ENCODE measurements at regions not wholly inside any gene's neighbourhood (a gene's known extent, or its start where the extent isn't known, plus 50 kb on each side); places are given as distances from the start of the nearest gene placed in this dataset.

GRCh38 chr20:12305188-12305950 is 387.7 kb downstream of the BTBD3 start:
- H3K27me3 ChIP-seq = no peaks in the 10 kb centered on the region
- H3K27ac ChIP-seq = no peak overlapping the region
- no peak overlapping the region for H3K4me3 ChIP-seq (replicated peaks in 1 of 3)
- no peaks in the 10 kb centered on the region for H3K36me3 ChIP-seq
- WGBS, 2 donors = 69 to 72% methylated on average over 9 of the region's 9 CpGs
- TF ChIP-seq POLR2A (IDR thresholded peaks at IDR 0.05) = no peak
- TF ChIP-seq CTCF (IDR thresholded peaks at IDR 0.05) = no peak
- intact Hi-C loops (cut with DNase I) = no loop called here
- H3K9me3 ChIP-seq = no peaks in the 10 kb centered on the region
- DNase-seq = no peak
- H3K4me1 ChIP-seq = no peaks in the 10 kb centered on the region

DNA sequence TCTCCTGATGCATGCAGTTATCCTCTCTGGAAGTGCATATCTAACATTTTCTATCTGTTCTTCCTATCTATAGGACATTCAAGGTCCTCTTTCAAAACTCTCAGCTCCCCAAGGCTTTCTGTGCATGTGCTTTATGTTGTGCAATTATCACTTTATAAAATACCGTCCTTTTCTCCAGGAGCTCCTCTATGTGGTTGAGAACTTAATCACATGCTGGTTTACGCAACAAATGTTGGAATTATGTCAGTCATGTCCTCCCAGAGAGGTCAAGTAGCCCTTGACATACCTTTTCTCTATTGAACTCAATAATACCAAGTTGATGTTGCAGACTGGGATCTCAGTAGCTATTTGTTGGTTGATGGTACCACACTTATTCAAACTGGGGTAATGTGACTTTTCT is 388.4 kb downstream of the BTBD3 start:
- no peak overlapping the region for H3K27ac ChIP-seq

DNA sequence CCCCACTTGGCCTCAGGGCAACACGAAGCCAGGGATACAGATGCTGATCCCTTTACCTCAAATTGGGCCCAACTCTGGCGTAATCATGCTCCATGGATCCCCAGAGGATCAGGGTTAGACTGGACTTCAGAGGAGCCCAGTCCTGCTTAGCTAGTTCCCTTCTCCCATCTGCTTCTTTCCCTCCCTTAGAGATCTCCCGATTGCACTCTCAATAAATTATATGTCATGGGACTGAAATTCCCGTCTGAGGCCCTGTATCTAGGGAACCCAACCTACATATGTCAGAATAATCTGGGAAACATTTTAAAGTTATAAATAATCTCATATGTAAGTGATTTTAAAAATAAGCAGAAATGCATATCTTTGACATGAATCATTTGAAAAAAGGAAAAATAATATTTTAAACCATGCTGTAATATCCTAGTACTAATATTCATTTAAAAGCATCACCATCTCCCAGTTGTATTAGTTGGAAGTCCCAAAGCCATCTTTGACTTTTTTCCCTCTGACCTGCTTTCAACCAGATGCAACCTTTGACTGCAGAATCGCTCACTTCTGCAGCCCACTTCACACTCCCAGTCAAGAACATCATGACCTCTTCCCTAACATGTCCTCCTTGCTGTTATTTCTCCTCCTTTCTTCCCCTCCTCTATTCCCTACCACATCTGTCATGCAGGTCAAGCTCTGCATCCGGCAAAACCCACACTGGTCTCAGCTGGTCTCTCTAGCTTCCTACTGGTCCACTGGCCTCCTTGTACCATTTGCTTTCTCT is 393.6 kb downstream of the BTBD3 start:
- H3K27me3 ChIP-seq = no peaks in the 10 kb centered on the region
- no peaks in the 10 kb centered on the region for H3K9me3 ChIP-seq
- no peaks in the 10 kb centered on the region for H3K4me1 ChIP-seq
- no peak overlapping the region for H3K27ac ChIP-seq
- no peak for TF ChIP-seq POLR2A (IDR thresholded peaks at IDR 0.05)
- no peak for TF ChIP-seq CTCF (IDR thresholded peaks at IDR 0.05)
- H3K36me3 ChIP-seq = no peaks in the 10 kb centered on the region
- intact Hi-C loops (cut with DNase I) = no loop called here
- no peak overlapping the region for H3K4me3 ChIP-seq (replicated peaks in 1 of 3)
- no peak for DNase-seq
- 80 to 82% methylated on average over 6 of the region's 6 CpGs for WGBS, 2 donors

More for the DNA sequence above, 388.4 kb downstream of the BTBD3 start:
- DNase-seq = no peak
- Histone ChIP-seq H3K27me3 (no peaks in the 10 kb centered on the region), H3K4me1 (no peaks in the 10 kb centered on the region), H3K9me3 (no peaks in the 10 kb centered on the region), H3K4me3 (replicated peaks in 1 of 3) (no peak overlapping the region), H3K36me3 (no peaks in the 10 kb centered on the region)
- 59 to 61% methylated on average over 2 of the region's 2 CpGs for WGBS, 2 donors
- intact Hi-C loops (cut with DNase I) = no loop called here
- TF ChIP-seq POLR2A (IDR thresholded peaks at IDR 0.05) (no peak), CTCF (IDR thresholded peaks at IDR 0.05) (no peak)

- Histone ChIP-seq H3K4me1 (no peaks in the 10 kb centered on the region), H3K4me3 (replicated peaks in 1 of 3) (no peak overlapping the region), H3K27ac (no peak overlapping the region), H3K27me3 (no peaks in the 10 kb centered on the region), H3K9me3 (no peaks in the 10 kb centered on the region), H3K36me3 (no peaks in the 10 kb centered on the region)
- no peak for TF ChIP-seq POLR2A (IDR thresholded peaks at IDR 0.05)
- no peak for TF ChIP-seq CTCF (IDR thresholded peaks at IDR 0.05)
- intact Hi-C loops (cut with DNase I) = no loop called here
- 65 to 73% methylated on average over 1 of the region's 1 CpG for WGBS, 2 donors
- DNase-seq = no peak
These were observed 398.0 kb downstream of the BTBD3 start for GRCh38 chr20:12315652-12316051.

DNA sequence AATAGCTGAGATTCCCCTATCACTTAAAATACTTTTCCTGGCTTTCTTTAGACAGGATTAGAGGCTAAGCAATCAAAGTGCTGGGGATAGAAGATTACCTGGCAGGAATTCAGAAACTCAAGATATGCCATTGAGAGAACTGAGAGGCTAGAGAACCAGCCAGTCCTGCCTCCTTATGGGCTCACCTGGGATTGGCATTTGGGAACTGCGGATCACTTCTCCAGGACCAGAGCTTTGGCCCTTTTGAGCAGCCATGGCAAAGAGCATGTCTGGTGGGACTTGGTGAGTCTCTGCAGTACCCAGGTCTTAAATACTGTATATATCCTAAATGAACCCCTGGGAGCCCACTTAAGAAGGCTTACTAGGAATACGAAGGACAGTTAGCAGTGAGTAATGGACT is 399.1 kb downstream of the BTBD3 start:
- TF ChIP-seq CTCF (IDR thresholded peaks at IDR 0.05) (no peak), POLR2A (IDR thresholded peaks at IDR 0.05) (no peak)
- 71 to 86% methylated on average over 2 of the region's 2 CpGs for WGBS, 2 donors
- intact Hi-C loops (cut with DNase I) = no loop called here

More for the DNA sequence above, 399.1 kb downstream of the BTBD3 start:
- Histone ChIP-seq H3K27me3 (no peaks in the 10 kb centered on the region), H3K27ac (no peak overlapping the region), H3K4me3 (replicated peaks in 1 of 3) (no peak overlapping the region), H3K9me3 (no peaks in the 10 kb centered on the region), H3K4me1 (no peaks in the 10 kb centered on the region), H3K36me3 (no peaks in the 10 kb centered on the region)
- DNase-seq = no peak
